C4-2B (cell line): ENCODE measurements at regions not wholly inside any gene's neighbourhood (a gene's known extent, or its start where the extent isn't known, plus 50 kb on each side); places are given as distances from the start of the nearest gene placed in this dataset.

Experiments used
- ZFX ChIP-seq: fragments of 450-650 bp; IDR thresholded peaks from 2 replicates; pipeline ENCODE4 v1.6.1; 2017
- TF ChIP-seq, protein P1 (sequence below): fragments of 450-650 bp; conservative IDR thresholded peaks from 2 replicates; pipeline ENCODE4 v1.5.1; 2017; ENCODE audit warnings: mild to moderate bottlenecking

- TF ChIP-seq, protein P1, sequence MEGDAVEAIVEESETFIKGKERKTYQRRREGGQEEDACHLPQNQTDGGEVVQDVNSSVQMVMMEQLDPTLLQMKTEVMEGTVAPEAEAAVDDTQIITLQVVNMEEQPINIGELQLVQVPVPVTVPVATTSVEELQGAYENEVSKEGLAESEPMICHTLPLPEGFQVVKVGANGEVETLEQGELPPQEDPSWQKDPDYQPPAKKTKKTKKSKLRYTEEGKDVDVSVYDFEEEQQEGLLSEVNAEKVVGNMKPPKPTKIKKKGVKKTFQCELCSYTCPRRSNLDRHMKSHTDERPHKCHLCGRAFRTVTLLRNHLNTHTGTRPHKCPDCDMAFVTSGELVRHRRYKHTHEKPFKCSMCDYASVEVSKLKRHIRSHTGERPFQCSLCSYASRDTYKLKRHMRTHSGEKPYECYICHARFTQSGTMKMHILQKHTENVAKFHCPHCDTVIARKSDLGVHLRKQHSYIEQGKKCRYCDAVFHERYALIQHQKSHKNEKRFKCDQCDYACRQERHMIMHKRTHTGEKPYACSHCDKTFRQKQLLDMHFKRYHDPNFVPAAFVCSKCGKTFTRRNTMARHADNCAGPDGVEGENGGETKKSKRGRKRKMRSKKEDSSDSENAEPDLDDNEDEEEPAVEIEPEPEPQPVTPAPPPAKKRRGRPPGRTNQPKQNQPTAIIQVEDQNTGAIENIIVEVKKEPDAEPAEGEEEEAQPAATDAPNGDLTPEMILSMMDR = no peak
- no peak for TF ChIP-seq ZFX
Observed at GRCh38 chr4:60926624-60927023, 273.5 kb upstream of the ADGRL3 start.
